Activated CD4-positive, alpha-beta memory T cell treated with anti-CD3 and anti-CD28 coated beads for 36 hours (primary cell): ENCODE measurements at regions not wholly inside any gene's neighbourhood (a gene's known extent, or its start where the extent isn't known, plus 50 kb on each side); places are given as distances from the start of the nearest gene placed in this dataset.
"Not testable (repeated sequence)": the region's sequence is repeated elsewhere in the genome, so short reads cannot be mapped to it uniquely, and the experiment has no call there.

ENCODE experiments used
- CTCF ChIA-PET: fragments of 350-600 bp; sonication (Branson Sonifier 250); formaldehyde crosslinking; loops from one replicate; lab custom pipeline; 2021; ENCODE audit warnings: antibody characterized with exemption, inconsistent platforms; lab: Charles Lee
- POLR2A ChIA-PET: fragments of 350-600 bp; sonication (Branson Sonifier 250); formaldehyde crosslinking; loops from one replicate; lab custom pipeline; 2021; ENCODE audit warnings: antibody characterized with exemption; lab: Charles Lee
- DNase-seq: peaks from one replicate; pipeline ENCODE4 v3.0.0-alpha.2; 2020
- H3K27ac Mint-ChIP-seq: one replicate; pipeline ENCODE4 v1.8.0; 2021; ENCODE audit warnings: mixed read lengths
- H3K27me3 Mint-ChIP-seq: one replicate; pipeline ENCODE4 v1.8.0; 2021; ENCODE audit warnings: mixed read lengths
- H3K36me3 Mint-ChIP-seq: one replicate; pipeline ENCODE4 v1.8.0; 2021; ENCODE audit warnings: mixed read lengths
- H3K4me1 Mint-ChIP-seq: one replicate; pipeline ENCODE4 v1.8.0; 2021; ENCODE audit warnings: low read depth, mixed read lengths
- H3K4me3 Mint-ChIP-seq: one replicate; pipeline ENCODE4 v1.8.0; 2021; ENCODE audit warnings: mild to moderate bottlenecking, mixed read lengths
- H3K9me3 Mint-ChIP-seq: one replicate; pipeline ENCODE4 v1.8.0; 2021; ENCODE audit warnings: mixed read lengths
- intact Hi-C: fragments of 100-400 bp; cut with micrococcal nuclease; formaldehyde crosslinking; loops from one replicate; pipeline ENCODE4 v1.15.1; 2023

- Mint-ChIP-seq H3K4me3 (no peak overlapping the region), H3K36me3 (no peaks in the 10 kb centered on the region)
These were observed 105.1 kb downstream of the BMP4 start for GRCh38 chr14:53851394-53852090.

GRCh38 chr14:53850714-53851296 is 105.8 kb downstream of the BMP4 start:
- CTCF ChIA-PET, result no interaction called here
- Mint-ChIP-seq H3K4me1 (no peaks in the 10 kb centered on the region), H3K27me3 (no peaks in the 10 kb centered on the region), H3K4me3 (no peak overlapping the region), H3K36me3 (no peaks in the 10 kb centered on the region), H3K27ac (no peak overlapping the region), H3K9me3 (no peaks in the 10 kb centered on the region)
- DNase-seq, result no peak
- intact Hi-C loops, result no loop called here
- POLR2A ChIA-PET, result no interaction called here

More at GRCh38 chr14:53851394-53852090, 105.1 kb downstream of the BMP4 start:
- ChIA-PET CTCF (no interaction called here), POLR2A (no interaction called here)
- Mint-ChIP-seq H3K9me3 (no peaks in the 10 kb centered on the region), H3K27me3 (no peaks in the 10 kb centered on the region), H3K4me1 (no peaks in the 10 kb centered on the region), H3K27ac (no peak overlapping the region)
- no peak for DNase-seq
- intact Hi-C loops, result no loop called here

- no peak overlapping the region for H3K4me3 Mint-ChIP-seq
- intact Hi-C loops, result no loop called here
- no peaks in the 10 kb centered on the region for H3K4me1 Mint-ChIP-seq
- H3K9me3 Mint-ChIP-seq, result no peaks in the 10 kb centered on the region
- DNase-seq, result no peak
- CTCF ChIA-PET, result no interaction called here
- H3K36me3 Mint-ChIP-seq, result no peaks in the 10 kb centered on the region
- no peaks in the 10 kb centered on the region for H3K27me3 Mint-ChIP-seq
- POLR2A ChIA-PET, result no interaction called here
- no peak overlapping the region for H3K27ac Mint-ChIP-seq
These were observed 107.1 kb downstream of the BMP4 start for GRCh38 chr14:53849549-53849948.

- ChIA-PET POLR2A (no interaction called here), CTCF (no interaction called here)
- intact Hi-C loops, result no loop called here
- Mint-ChIP-seq H3K4me3 (no peak overlapping the region), H3K27ac (no peak overlapping the region), H3K9me3 (no peaks in the 10 kb centered on the region), H3K4me1 (no peaks in the 10 kb centered on the region), H3K27me3 (no peaks in the 10 kb centered on the region), H3K36me3 (no peaks in the 10 kb centered on the region)
- DNase-seq, result no peak
These were observed 107.8 kb downstream of the BMP4 start for GRCh38 chr14:53848854-53849253.

GRCh38 chr14:53847881-53848280 is 108.7 kb downstream of the BMP4 start:
- CTCF ChIA-PET, result no interaction called here
- no peaks in the 10 kb centered on the region for H3K9me3 Mint-ChIP-seq
- intact Hi-C loops, result no loop called here
- H3K4me1 Mint-ChIP-seq, result no peaks in the 10 kb centered on the region
- H3K4me3 Mint-ChIP-seq, result no peak overlapping the region
- POLR2A ChIA-PET, result no interaction called here
- no peak overlapping the region for H3K27ac Mint-ChIP-seq
- no peak for DNase-seq
- no peaks in the 10 kb centered on the region for H3K27me3 Mint-ChIP-seq
- no peaks in the 10 kb centered on the region for H3K36me3 Mint-ChIP-seq

- CTCF ChIA-PET, result no interaction called here
- H3K4me1 Mint-ChIP-seq, result no peaks in the 10 kb centered on the region
- H3K9me3 Mint-ChIP-seq, result no peaks in the 10 kb centered on the region
- no peak for DNase-seq
- no peaks in the 10 kb centered on the region for H3K36me3 Mint-ChIP-seq
- no peak overlapping the region for H3K4me3 Mint-ChIP-seq
- no peaks in the 10 kb centered on the region for H3K27me3 Mint-ChIP-seq
- intact Hi-C loops, result no loop called here
- H3K27ac Mint-ChIP-seq, result no peak overlapping the region
- POLR2A ChIA-PET, result no interaction called here
These were observed 109.6 kb downstream of the BMP4 start for GRCh38 chr14:53847057-53847456.

- DNase-seq, result no peak
- Mint-ChIP-seq H3K4me1 (no peaks in the 10 kb centered on the region), H3K36me3 (no peaks in the 10 kb centered on the region), H3K27ac (no peak overlapping the region), H3K4me3 (no peak overlapping the region), H3K9me3 (no peaks in the 10 kb centered on the region), H3K27me3 (no peaks in the 10 kb centered on the region)
- CTCF ChIA-PET, result no interaction called here
- intact Hi-C loops, result no loop called here
- POLR2A ChIA-PET, result no interaction called here
These were observed 110.6 kb downstream of the BMP4 start for GRCh38 chr14:53845813-53846693.

GRCh38 chr14:53842938-53843337 is 113.7 kb downstream of the BMP4 start:
- no peak for DNase-seq
- peaks cover 5% of the 10 kb centered on the region for H3K9me3 Mint-ChIP-seq
- no peaks in the 10 kb centered on the region for H3K36me3 Mint-ChIP-seq
- H3K4me3 Mint-ChIP-seq, result no peak overlapping the region
- no peak overlapping the region for H3K27ac Mint-ChIP-seq
- intact Hi-C loops, result no loop called here
- H3K4me1 Mint-ChIP-seq, result no peaks in the 10 kb centered on the region
- ChIA-PET CTCF (no interaction called here), POLR2A (no interaction called here)
- no peaks in the 10 kb centered on the region for H3K27me3 Mint-ChIP-seq

- Mint-ChIP-seq H3K4me3 (no peak overlapping the region), H3K27ac (no peak overlapping the region), H3K36me3 (no peaks in the 10 kb centered on the region), H3K9me3 (peaks cover 8% of the 10 kb centered on the region), H3K27me3 (no peaks in the 10 kb centered on the region), H3K4me1 (no peaks in the 10 kb centered on the region)
- CTCF ChIA-PET, result interaction anchor here (0.6 kb wide), 1 partner anchor 44 kb away, joined by 3 read pairs; no protein-coding TSS in a partner anchor
- POLR2A ChIA-PET, result no interaction called here
- no peak for DNase-seq
- intact Hi-C loops, result no loop called here
These were observed 115.2 kb downstream of the BMP4 start for GRCh38 chr14:53841109-53842099.

- Mint-ChIP-seq H3K4me1 (no peaks in the 10 kb centered on the region), H3K9me3 (peaks cover 8% of the 10 kb centered on the region), H3K4me3 (no peak overlapping the region), H3K27me3 (no peaks in the 10 kb centered on the region), H3K27ac (no peak overlapping the region), H3K36me3 (no peaks in the 10 kb centered on the region)
- intact Hi-C loops, result no loop called here
- ChIA-PET POLR2A (no interaction called here), CTCF (no interaction called here)
- DNase-seq, result no peak
These were observed 116.2 kb downstream of the BMP4 start for GRCh38 chr14:53840444-53840843.

GRCh38 chr14:53838374-53838773 is 118.3 kb downstream of the BMP4 start:
- ChIA-PET CTCF (no interaction called here), POLR2A (no interaction called here)
- Mint-ChIP-seq H3K27ac (no peak overlapping the region), H3K4me3 (no peak overlapping the region), H3K9me3 (peaks cover 8% of the 10 kb centered on the region), H3K4me1 (no peaks in the 10 kb centered on the region), H3K27me3 (no peaks in the 10 kb centered on the region), H3K36me3 (no peaks in the 10 kb centered on the region)
- intact Hi-C loops, result no loop called here
- no peak for DNase-seq

GRCh38 chr14:53837656-53838055 is 119.0 kb downstream of the BMP4 start:
- CTCF ChIA-PET, H3K4me1 Mint-ChIP-seq, H3K36me3 Mint-ChIP-seq, POLR2A ChIA-PET, H3K27ac Mint-ChIP-seq, H3K27me3 Mint-ChIP-seq, intact Hi-C loops, DNase-seq, H3K4me3 Mint-ChIP-seq, H3K9me3 Mint-ChIP-seq: not testable (repeated sequence)
